ENCODE measurements at regions not wholly inside any gene's neighbourhood (a gene's known extent, or its start where the extent isn't known, plus 50 kb on each side); places are given as distances from the start of the nearest gene placed in this dataset.

DNA sequence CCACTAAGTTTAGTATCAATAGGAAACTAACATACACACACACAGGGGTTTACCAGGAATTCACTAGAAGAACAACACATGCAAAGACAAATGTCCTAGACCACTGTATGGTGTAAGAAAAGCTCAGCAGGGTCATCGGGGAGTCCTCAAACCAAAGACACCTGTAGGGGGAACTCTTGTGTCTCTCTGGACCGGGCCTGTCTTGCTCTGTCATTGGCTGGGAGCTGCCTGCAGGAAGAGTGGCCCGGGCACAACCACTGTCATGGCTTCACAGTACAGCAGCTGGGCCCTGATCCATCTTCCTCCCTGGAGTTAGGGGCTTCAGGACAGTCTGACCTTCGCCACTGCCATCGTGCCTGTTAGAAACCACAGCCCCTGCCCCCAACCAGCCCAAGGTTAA is 263.6 kb upstream of the DYNLRB2 start:
- TF ChIP-seq, protein P1, sequence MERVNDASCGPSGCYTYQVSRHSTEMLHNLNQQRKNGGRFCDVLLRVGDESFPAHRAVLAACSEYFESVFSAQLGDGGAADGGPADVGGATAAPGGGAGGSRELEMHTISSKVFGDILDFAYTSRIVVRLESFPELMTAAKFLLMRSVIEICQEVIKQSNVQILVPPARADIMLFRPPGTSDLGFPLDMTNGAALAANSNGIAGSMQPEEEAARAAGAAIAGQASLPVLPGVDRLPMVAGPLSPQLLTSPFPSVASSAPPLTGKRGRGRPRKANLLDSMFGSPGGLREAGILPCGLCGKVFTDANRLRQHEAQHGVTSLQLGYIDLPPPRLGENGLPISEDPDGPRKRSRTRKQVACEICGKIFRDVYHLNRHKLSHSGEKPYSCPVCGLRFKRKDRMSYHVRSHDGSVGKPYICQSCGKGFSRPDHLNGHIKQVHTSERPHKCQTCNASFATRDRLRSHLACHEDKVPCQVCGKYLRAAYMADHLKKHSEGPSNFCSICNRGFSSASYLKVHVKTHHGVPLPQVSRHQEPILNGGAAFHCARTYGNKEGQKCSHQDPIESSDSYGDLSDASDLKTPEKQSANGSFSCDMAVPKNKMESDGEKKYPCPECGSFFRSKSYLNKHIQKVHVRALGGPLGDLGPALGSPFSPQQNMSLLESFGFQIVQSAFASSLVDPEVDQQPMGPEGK (CRISPR knock-in tag; IDR thresholded peaks at IDR 0.05; ENCODE audit: borderline replicate concordance), result no peak
- TF ChIP-seq RARB (CRISPR knock-in tag; IDR thresholded peaks at IDR 0.05), result no peak
- TF ChIP-seq, protein P2, sequence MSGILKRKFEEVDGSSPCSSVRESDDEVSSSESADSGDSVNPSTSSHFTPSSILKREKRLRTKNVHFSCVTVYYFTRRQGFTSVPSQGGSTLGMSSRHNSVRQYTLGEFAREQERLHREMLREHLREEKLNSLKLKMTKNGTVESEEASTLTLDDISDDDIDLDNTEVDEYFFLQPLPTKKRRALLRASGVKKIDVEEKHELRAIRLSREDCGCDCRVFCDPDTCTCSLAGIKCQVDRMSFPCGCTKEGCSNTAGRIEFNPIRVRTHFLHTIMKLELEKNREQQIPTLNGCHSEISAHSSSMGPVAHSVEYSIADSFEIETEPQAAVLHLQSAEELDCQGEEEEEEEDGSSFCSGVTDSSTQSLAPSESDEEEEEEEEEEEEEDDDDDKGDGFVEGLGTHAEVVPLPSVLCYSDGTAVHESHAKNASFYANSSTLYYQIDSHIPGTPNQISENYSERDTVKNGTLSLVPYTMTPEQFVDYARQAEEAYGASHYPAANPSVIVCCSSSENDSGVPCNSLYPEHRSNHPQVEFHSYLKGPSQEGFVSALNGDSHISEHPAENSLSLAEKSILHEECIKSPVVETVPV (CRISPR knock-in tag; IDR thresholded peaks at IDR 0.05), result no peak
- TF ChIP-seq, protein P3, sequence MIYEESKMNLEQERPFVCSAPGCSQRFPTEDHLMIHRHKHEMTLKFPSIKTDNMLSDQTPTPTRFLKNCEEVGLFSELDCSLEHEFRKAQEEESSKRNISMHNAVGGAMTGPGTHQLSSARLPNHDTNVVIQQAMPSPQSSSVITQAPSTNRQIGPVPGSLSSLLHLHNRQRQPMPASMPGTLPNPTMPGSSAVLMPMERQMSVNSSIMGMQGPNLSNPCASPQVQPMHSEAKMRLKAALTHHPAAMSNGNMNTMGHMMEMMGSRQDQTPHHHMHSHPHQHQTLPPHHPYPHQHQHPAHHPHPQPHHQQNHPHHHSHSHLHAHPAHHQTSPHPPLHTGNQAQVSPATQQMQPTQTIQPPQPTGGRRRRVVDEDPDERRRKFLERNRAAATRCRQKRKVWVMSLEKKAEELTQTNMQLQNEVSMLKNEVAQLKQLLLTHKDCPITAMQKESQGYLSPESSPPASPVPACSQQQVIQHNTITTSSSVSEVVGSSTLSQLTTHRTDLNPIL (CRISPR knock-in tag; IDR thresholded peaks at IDR 0.05; ENCODE audit: low read depth), result no peak
